Type B pancreatic cell (in vitro differentiated cells): ENCODE measurements at regions not wholly inside any gene's neighbourhood (a gene's known extent, or its start where the extent isn't known, plus 50 kb on each side); places are given as distances from the start of the nearest gene placed in this dataset.
A peak's percentile ranks its signal among the peaks of the same experiment; 100 is the strongest.

Experiments used
- DNase-seq: peaks from one replicate; pipeline ENCODE4 v3.0.0; 2021; ENCODE audit warnings: mixed read lengths; ENCODE audit not compliant: unreplicated experiment; ENCODE audit errors: extremely low spot score
- H3K27ac Mint-ChIP-seq: 2 replicates; pipeline ENCODE4 v1.8.0; 2021; ENCODE audit warnings: mild to moderate bottlenecking, mixed read lengths
- H3K27me3 Mint-ChIP-seq: 2 replicates; pipeline ENCODE4 v1.8.0; 2021; ENCODE audit warnings: mixed read lengths
- H3K36me3 Mint-ChIP-seq: 2 replicates; pipeline ENCODE4 v1.8.0; 2021; ENCODE audit warnings: mixed read lengths
- H3K4me1 Mint-ChIP-seq: one replicate; pipeline ENCODE4 v1.8.0; 2021; ENCODE audit warnings: mixed read lengths; ENCODE audit not compliant: unreplicated experiment
- H3K4me3 Mint-ChIP-seq: 2 replicates; pipeline ENCODE4 v1.8.0; 2021; ENCODE audit warnings: mild to moderate bottlenecking, mixed read lengths
- H3K9me3 Mint-ChIP-seq: 2 replicates; pipeline ENCODE4 v1.8.0; 2021; ENCODE audit warnings: mixed read lengths
- TF ChIP-seq, protein P1 (sequence below): fragments of 200-600 bp; sonication (generic); conservative IDR thresholded peaks from 2 replicates; pipeline ENCODE4 v1.5.0; 2021; ENCODE audit warnings: antibody characterized with exemption, mild to moderate bottlenecking

DNA sequence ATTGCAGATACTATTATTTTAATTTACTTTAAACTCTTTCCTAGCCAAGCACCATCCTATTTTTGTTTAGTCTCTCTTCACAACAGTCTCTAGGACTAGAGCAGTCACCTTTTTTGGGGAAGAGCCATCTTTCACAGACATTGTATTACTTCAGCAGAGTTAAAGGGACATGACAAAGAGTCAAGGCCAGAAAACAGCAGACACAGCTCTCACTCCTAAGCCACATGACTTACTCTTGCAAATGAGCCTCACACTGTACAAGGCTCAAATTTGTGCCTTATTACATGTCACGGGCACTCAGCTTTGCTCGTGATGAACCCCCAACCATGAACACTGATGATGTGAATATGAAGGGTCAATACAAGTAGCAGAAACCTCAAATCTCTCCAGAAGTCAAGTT is 104.3 kb downstream of the ZNF608 start:
- Mint-ChIP-seq H3K4me1 (peaks cover 28% of the 10 kb centered on the region), H3K36me3 (peaks cover 54% of the 10 kb centered on the region), H3K9me3 (no peaks in the 10 kb centered on the region), H3K27ac (peak overlapping the region; percentile 4), H3K4me3 (no peak overlapping the region), H3K27me3 (no peaks in the 10 kb centered on the region)
- DNase-seq, result no peak
- TF ChIP-seq, protein P1, sequence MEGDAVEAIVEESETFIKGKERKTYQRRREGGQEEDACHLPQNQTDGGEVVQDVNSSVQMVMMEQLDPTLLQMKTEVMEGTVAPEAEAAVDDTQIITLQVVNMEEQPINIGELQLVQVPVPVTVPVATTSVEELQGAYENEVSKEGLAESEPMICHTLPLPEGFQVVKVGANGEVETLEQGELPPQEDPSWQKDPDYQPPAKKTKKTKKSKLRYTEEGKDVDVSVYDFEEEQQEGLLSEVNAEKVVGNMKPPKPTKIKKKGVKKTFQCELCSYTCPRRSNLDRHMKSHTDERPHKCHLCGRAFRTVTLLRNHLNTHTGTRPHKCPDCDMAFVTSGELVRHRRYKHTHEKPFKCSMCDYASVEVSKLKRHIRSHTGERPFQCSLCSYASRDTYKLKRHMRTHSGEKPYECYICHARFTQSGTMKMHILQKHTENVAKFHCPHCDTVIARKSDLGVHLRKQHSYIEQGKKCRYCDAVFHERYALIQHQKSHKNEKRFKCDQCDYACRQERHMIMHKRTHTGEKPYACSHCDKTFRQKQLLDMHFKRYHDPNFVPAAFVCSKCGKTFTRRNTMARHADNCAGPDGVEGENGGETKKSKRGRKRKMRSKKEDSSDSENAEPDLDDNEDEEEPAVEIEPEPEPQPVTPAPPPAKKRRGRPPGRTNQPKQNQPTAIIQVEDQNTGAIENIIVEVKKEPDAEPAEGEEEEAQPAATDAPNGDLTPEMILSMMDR, result no peak

DNA sequence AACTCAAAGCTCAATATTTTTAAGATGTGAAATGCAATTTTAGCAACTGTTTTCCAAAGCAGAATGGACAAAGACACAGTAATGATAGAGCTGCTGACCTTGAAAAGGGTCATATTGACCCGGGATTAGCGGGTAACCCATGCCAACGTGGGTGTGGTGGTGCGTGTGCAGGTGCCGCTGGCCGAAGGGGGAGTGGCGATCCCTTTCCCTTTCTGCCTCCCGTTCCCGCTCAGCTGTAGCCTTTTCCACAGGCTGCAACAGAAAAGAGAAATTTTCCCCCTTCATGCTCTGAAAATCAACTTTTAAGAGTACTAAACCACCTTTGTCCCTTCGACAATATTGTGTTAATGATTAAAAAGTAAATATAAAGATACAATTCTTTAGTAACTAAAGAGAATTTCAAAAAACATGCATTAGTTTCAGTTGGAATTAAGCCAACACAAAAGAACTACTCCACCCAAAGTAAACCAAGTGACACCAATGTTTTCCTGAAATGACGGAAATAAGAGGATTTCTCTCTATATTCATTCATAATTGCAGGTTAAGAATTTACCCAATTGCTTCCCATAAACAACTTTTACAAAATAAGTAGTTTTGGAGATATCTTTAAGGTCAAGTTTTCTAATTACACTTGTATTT is 105.2 kb downstream of the ZNF608 start:
- peaks cover 29% of the 10 kb centered on the region for H3K4me1 Mint-ChIP-seq
- no peak overlapping the region for H3K27ac Mint-ChIP-seq
- H3K36me3 Mint-ChIP-seq, result peaks cover 47% of the 10 kb centered on the region

GRCh38 chr5:124639095-124639665 is 107.3 kb downstream of the ZNF608 start:
- Mint-ChIP-seq H3K4me1 (peaks cover 39% of the 10 kb centered on the region), H3K27me3 (no peaks in the 10 kb centered on the region), H3K27ac (no peak overlapping the region), H3K9me3 (no peaks in the 10 kb centered on the region), H3K4me3 (peak overlapping the region; percentile 17), H3K36me3 (peaks cover 49% of the 10 kb centered on the region)
- TF ChIP-seq, protein P1, result no peak
- no peak for DNase-seq

More for the DNA sequence above, 105.2 kb downstream of the ZNF608 start:
- no peaks in the 10 kb centered on the region for H3K9me3 Mint-ChIP-seq
- H3K27me3 Mint-ChIP-seq, result no peaks in the 10 kb centered on the region
- no peak for DNase-seq
- TF ChIP-seq, protein P1, result no peak
- H3K4me3 Mint-ChIP-seq, result peak overlapping the region; percentile 26

DNA sequence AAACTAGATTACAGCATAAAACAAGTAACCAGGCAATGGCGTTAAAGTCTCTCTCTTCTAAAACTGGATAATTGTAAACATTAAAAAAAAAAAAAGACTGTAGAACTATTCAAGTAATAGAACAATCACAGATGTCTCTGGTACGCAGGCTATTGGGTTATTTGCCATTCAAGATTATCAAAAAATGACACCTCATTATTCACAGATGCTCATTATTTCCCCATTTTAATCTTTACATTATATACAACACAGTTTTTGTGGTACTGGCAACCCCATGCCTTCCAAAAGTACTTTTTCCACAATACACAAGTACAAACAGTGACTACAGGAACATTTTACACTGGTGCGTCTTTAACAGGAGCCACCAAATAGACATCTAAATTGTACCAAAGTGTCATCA is 109.4 kb downstream of the ZNF608 start:
- DNase-seq, result no peak

DNA sequence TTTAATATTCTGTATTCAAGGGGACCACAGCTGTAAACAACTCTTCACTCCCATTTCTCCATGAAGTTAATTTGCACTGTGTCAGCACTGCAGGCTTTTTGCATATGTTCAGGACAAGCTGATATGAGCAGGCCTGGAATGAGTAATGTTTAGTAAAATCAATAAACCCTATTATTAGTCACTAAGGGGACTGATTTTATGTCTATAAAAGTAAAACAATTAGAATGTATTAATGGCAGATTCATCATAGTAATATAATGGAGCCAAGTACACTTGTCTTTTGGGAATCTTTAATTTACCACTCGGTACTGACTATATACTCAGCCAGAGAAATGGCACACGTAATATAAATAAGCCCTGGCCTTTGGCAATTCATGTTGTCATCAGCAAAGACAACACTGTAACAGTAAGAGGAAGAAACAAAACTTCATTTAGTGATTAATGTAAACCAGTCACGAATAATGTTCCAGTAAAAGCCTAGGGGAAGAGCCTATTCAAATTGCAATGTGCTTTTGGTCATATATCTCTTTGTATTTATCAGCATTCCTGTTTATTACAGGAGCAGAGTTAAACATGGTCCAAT is 111.6 kb downstream of the ZNF608 start:
- no peak overlapping the region for H3K4me3 Mint-ChIP-seq
- DNase-seq, result no peak
- peaks cover 34% of the 10 kb centered on the region for H3K36me3 Mint-ChIP-seq
- peaks cover 51% of the 10 kb centered on the region for H3K4me1 Mint-ChIP-seq
- TF ChIP-seq, protein P1, result no peak
- H3K9me3 Mint-ChIP-seq, result no peaks in the 10 kb centered on the region
- no peaks in the 10 kb centered on the region for H3K27me3 Mint-ChIP-seq
- H3K27ac Mint-ChIP-seq, result peak overlapping the region; percentile 56

More for the DNA sequence above, 109.4 kb downstream of the ZNF608 start:
- Mint-ChIP-seq H3K4me3 (no peak overlapping the region), H3K36me3 (peaks cover 43% of the 10 kb centered on the region), H3K9me3 (no peaks in the 10 kb centered on the region), H3K27me3 (no peaks in the 10 kb centered on the region), H3K4me1 (peaks cover 51% of the 10 kb centered on the region), H3K27ac (no peak overlapping the region)
- TF ChIP-seq, protein P1, result no peak
